ENCODE measurements at regions not wholly inside any gene's neighbourhood (a gene's known extent, or its start where the extent isn't known, plus 50 kb on each side); places are given as distances from the start of the nearest gene placed in this dataset.

- DNase-seq (ENCODE audit: low read depth) = no peak
- no peak overlapping the region for H3K27ac Mint-ChIP-seq (ENCODE audit: unreplicated experiment)
- Histone ChIP-seq H3K4me2 (ENCODE audit: low read length) (no peak overlapping the region), H3K4me3 (ENCODE audit: insufficient read depth, low read depth, low read length) (no peak overlapping the region), H3K79me2 (ENCODE audit: insufficient read depth, low read length) (no peaks in the 10 kb centered on the region), H2AFZ (ENCODE audit: low read depth, low read length) (no peak overlapping the region), H3K9ac (ENCODE audit: low read length) (no peak overlapping the region), H4K20me1 (ENCODE audit: insufficient read depth, low read length) (no peaks in the 10 kb centered on the region), H3K27me3 (ENCODE audit: insufficient read depth, low read length) (no peaks in the 10 kb centered on the region), H3K27ac (ENCODE audit: low read depth, low read length) (no peak overlapping the region), H3K9me3 (ENCODE audit: insufficient read depth, low read depth, low read length) (no peaks in the 10 kb centered on the region), H3K4me1 (ENCODE audit: insufficient read depth, low read length) (no peaks in the 10 kb centered on the region), H3K36me3 (ENCODE audit: insufficient read depth, low read length) (no peaks in the 10 kb centered on the region)
- no peak for TF ChIP-seq CTCF (IDR thresholded peaks at IDR 0.05; ENCODE audit: insufficient read depth, low read depth, low read length)
- no peak for TF ChIP-seq EZH2 (IDR thresholded peaks at IDR 0.05; ENCODE audit: insufficient read depth, low read length)
- peaks cover 2% of the 10 kb centered on the region for H3K9me3 Mint-ChIP-seq (ENCODE audit: unreplicated experiment)
- no peaks in the 10 kb centered on the region for H3K4me1 Mint-ChIP-seq (ENCODE audit: low read depth, unreplicated experiment)
- no peak overlapping the region for H3K4me3 Mint-ChIP-seq (ENCODE audit: unreplicated experiment)
- no peaks in the 10 kb centered on the region for H3K36me3 Mint-ChIP-seq (ENCODE audit: low read depth, unreplicated experiment)
- no peaks in the 10 kb centered on the region for H3K27me3 Mint-ChIP-seq (ENCODE audit: low read depth, unreplicated experiment)
- FAIRE-seq = no peak
Measured at GRCh38 chr3:6736836-6737629, 123.9 kb upstream of the GRM7 start.

- Mint-ChIP-seq H3K27me3 (ENCODE audit: low read depth, unreplicated experiment) (no peaks in the 10 kb centered on the region), H3K36me3 (ENCODE audit: low read depth, unreplicated experiment) (no peaks in the 10 kb centered on the region), H3K27ac (ENCODE audit: unreplicated experiment) (no peak overlapping the region), H3K4me3 (ENCODE audit: unreplicated experiment) (no peak overlapping the region), H3K9me3 (ENCODE audit: unreplicated experiment) (peaks cover 2% of the 10 kb centered on the region), H3K4me1 (ENCODE audit: low read depth, unreplicated experiment) (no peaks in the 10 kb centered on the region)
- no peaks in the 10 kb centered on the region for H4K20me1 ChIP-seq (ENCODE audit: insufficient read depth, low read length)
- no peaks in the 10 kb centered on the region for H3K9me3 ChIP-seq (ENCODE audit: insufficient read depth, low read depth, low read length)
- FAIRE-seq = no peak
- no peak overlapping the region for H3K4me3 ChIP-seq (ENCODE audit: insufficient read depth, low read depth, low read length)
- H3K9ac ChIP-seq (ENCODE audit: low read length) = no peak overlapping the region
- no peak for DNase-seq (ENCODE audit: low read depth)
- no peaks in the 10 kb centered on the region for H3K27me3 ChIP-seq (ENCODE audit: insufficient read depth, low read length)
- no peak overlapping the region for H3K27ac ChIP-seq (ENCODE audit: low read depth, low read length)
- H2AFZ ChIP-seq (ENCODE audit: low read depth, low read length) = no peak overlapping the region
- no peak for TF ChIP-seq CTCF (IDR thresholded peaks at IDR 0.05; ENCODE audit: insufficient read depth, low read depth, low read length)
- TF ChIP-seq EZH2 (IDR thresholded peaks at IDR 0.05; ENCODE audit: insufficient read depth, low read length) = no peak
- no peak overlapping the region for H3K4me2 ChIP-seq (ENCODE audit: low read length)
- H3K36me3 ChIP-seq (ENCODE audit: insufficient read depth, low read length) = no peaks in the 10 kb centered on the region
- H3K4me1 ChIP-seq (ENCODE audit: insufficient read depth, low read length) = no peaks in the 10 kb centered on the region
- H3K79me2 ChIP-seq (ENCODE audit: insufficient read depth, low read length) = no peaks in the 10 kb centered on the region
Measured at GRCh38 chr3:6737630-6738029, 123.3 kb upstream of the GRM7 start.

- Histone ChIP-seq H3K36me3 (ENCODE audit: insufficient read depth, low read length) (no peaks in the 10 kb centered on the region), H3K27me3 (ENCODE audit: insufficient read depth, low read length) (no peaks in the 10 kb centered on the region), H3K27ac (ENCODE audit: low read depth, low read length) (no peak overlapping the region), H3K4me3 (ENCODE audit: insufficient read depth, low read depth, low read length) (no peak overlapping the region), H4K20me1 (ENCODE audit: insufficient read depth, low read length) (no peaks in the 10 kb centered on the region), H3K4me1 (ENCODE audit: insufficient read depth, low read length) (no peaks in the 10 kb centered on the region), H3K4me2 (ENCODE audit: low read length) (no peak overlapping the region), H3K9ac (ENCODE audit: low read length) (no peak overlapping the region), H3K9me3 (ENCODE audit: insufficient read depth, low read depth, low read length) (no peaks in the 10 kb centered on the region), H3K79me2 (ENCODE audit: insufficient read depth, low read length) (no peaks in the 10 kb centered on the region), H2AFZ (ENCODE audit: low read depth, low read length) (no peak overlapping the region)
- Mint-ChIP-seq H3K36me3 (ENCODE audit: low read depth, unreplicated experiment) (no peaks in the 10 kb centered on the region), H3K9me3 (ENCODE audit: unreplicated experiment) (peaks cover 2% of the 10 kb centered on the region), H3K4me3 (ENCODE audit: unreplicated experiment) (no peak overlapping the region), H3K4me1 (ENCODE audit: low read depth, unreplicated experiment) (no peaks in the 10 kb centered on the region), H3K27me3 (ENCODE audit: low read depth, unreplicated experiment) (no peaks in the 10 kb centered on the region), H3K27ac (ENCODE audit: unreplicated experiment) (no peak overlapping the region)
- FAIRE-seq = no peak
- no peak for TF ChIP-seq EZH2 (IDR thresholded peaks at IDR 0.05; ENCODE audit: insufficient read depth, low read length)
- no peak for DNase-seq (ENCODE audit: low read depth)
Measured at GRCh38 chr3:6739288-6739687, 121.6 kb upstream of the GRM7 start.
